CD4-positive, alpha-beta T cell (primary cell): ENCODE measurements at regions not wholly inside any gene's neighbourhood (a gene's known extent, or its start where the extent isn't known, plus 50 kb on each side); places are given as distances from the start of the nearest gene placed in this dataset.

Source experiments
- ATAC-seq: fragments of 200-7000 bp; cut with Tn5 transposase; one replicate; pipeline ENCODE4 v1.10.0; 2022; ENCODE audit warnings: mild to moderate bottlenecking; ENCODE audit not compliant: poor library complexity
- CTCF ChIA-PET: fragments of 350-600 bp; sonication (Branson Sonifier 250); formaldehyde crosslinking; loops from one replicate; lab custom pipeline; 2021; ENCODE audit warnings: antibody characterized with exemption, inconsistent platforms; lab: Charles Lee
- POLR2A ChIA-PET: fragments of 350-600 bp; sonication (Branson Sonifier 250); formaldehyde crosslinking; loops from one replicate; lab custom pipeline; 2021; ENCODE audit warnings: antibody characterized with exemption, inconsistent platforms; lab: Charles Lee
- DNase-seq, 14 experiments: peaks; one replicate each; pipeline ENCODE4 v3.0.0-alpha.2; 2013 to 2020; ENCODE audit warnings: mixed read lengths in 2 of 14
- H3K27ac ChIP-seq, 2 donors: one replicate each; pipeline versions ENCODE4 v1.5.1 to v1.7.0; 2013; ENCODE audit warnings: low read length in 2 of 2, low read depth in 1 of 2, mild to moderate bottlenecking in 1 of 2
- H3K27me3 ChIP-seq, 2 experiments: 1 replicate in 1 of 2; 2 replicates in 1 of 2; pipeline versions ENCODE4 v1.6.1 to v1.7.0; 2013; ENCODE audit warnings: low read length in 2 of 2, control low read depth in 1 of 2, mild to moderate bottlenecking in 1 of 2, moderate library complexity in 1 of 2; ENCODE audit not compliant: insufficient read depth in 2 of 2, control insufficient read depth in 1 of 2
- H3K36me3 ChIP-seq: one replicate; pipeline ENCODE4 v1.6.1; 2013; ENCODE audit warnings: low read length, control low read depth; ENCODE audit not compliant: insufficient read depth
- H3K4me1 ChIP-seq: one replicate; pipeline ENCODE4 v1.6.1; 2013; ENCODE audit warnings: low read length, control low read depth; ENCODE audit not compliant: insufficient read depth
- H3K4me3 ChIP-seq: one replicate; pipeline ENCODE4 v1.5.1; 2013; ENCODE audit warnings: mild to moderate bottlenecking, low read length, moderate library complexity
- H3K9me3 ChIP-seq, 2 experiments: 1 replicate in 1 of 2; 2 replicates in 1 of 2; pipeline versions ENCODE4 v1.6.1 to v1.7.0; 2013; ENCODE audit warnings: low read length in 2 of 2, mild to moderate bottlenecking in 2 of 2, control low read depth in 1 of 2, moderate library complexity in 1 of 2; ENCODE audit not compliant: control insufficient read depth in 1 of 2, insufficient read depth in 1 of 2
- H3K27ac Mint-ChIP-seq: one replicate; pipeline ENCODE4 v1.8.0; 2020; ENCODE audit warnings: mixed read lengths
- H3K27me3 Mint-ChIP-seq: one replicate; pipeline ENCODE4 v1.8.0; 2021; ENCODE audit warnings: mixed read lengths
- H3K36me3 Mint-ChIP-seq: one replicate; pipeline ENCODE4 v1.8.0; 2021; ENCODE audit warnings: low read depth, mixed read lengths
- H3K4me1 Mint-ChIP-seq: one replicate; pipeline ENCODE4 v1.8.0; 2021; ENCODE audit warnings: low read depth, mixed read lengths
- H3K4me3 Mint-ChIP-seq: one replicate; pipeline ENCODE4 v1.8.0; 2020; ENCODE audit warnings: mild to moderate bottlenecking, mixed read lengths
- H3K9me3 Mint-ChIP-seq: one replicate; pipeline ENCODE4 v1.8.0; 2020; ENCODE audit warnings: mixed read lengths
- intact Hi-C, 2 experiments: fragments of 100-400 bp; cut with DNase I in 1 of 2; cut with micrococcal nuclease in 1 of 2; formaldehyde crosslinking; loops; one replicate each; pipeline versions ENCODE4 v1.15.1 to v1.9.0; 2023 to 2025; cut with DNase I, micrococcal nuclease
- TF ChIP-seq, protein P1 (sequence below): fragments of 200-600 bp; IDR thresholded peaks from one replicate; pipeline ENCODE4 v1.8.0; 2022; ENCODE audit warnings: antibody characterized with exemption, mild to moderate bottlenecking

DNA sequence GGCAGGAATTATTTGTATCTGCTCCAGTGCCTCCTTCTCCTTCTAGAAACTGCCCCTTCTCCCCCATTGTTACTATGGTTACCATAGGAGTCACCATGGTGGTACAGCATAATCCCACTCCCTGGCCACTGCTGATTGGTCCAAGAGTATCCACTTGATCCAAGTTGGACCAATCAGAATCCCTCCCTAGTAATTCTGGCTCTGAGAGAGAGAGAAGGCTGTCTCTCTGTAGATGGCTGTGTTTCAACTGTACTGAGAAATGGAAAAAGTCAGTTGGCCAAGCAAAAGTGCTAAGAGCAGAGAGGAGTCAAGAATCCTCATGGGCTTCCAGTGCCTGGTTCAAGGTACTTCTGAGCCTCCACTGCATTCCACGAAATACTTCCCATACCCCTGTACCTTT lies 120.6 kb upstream of the SPATA12 start:
- ChIA-PET POLR2A (no interaction called here), CTCF (no interaction called here)
- H3K4me3 ChIP-seq: no peak overlapping the region
- TF ChIP-seq, protein P1, sequence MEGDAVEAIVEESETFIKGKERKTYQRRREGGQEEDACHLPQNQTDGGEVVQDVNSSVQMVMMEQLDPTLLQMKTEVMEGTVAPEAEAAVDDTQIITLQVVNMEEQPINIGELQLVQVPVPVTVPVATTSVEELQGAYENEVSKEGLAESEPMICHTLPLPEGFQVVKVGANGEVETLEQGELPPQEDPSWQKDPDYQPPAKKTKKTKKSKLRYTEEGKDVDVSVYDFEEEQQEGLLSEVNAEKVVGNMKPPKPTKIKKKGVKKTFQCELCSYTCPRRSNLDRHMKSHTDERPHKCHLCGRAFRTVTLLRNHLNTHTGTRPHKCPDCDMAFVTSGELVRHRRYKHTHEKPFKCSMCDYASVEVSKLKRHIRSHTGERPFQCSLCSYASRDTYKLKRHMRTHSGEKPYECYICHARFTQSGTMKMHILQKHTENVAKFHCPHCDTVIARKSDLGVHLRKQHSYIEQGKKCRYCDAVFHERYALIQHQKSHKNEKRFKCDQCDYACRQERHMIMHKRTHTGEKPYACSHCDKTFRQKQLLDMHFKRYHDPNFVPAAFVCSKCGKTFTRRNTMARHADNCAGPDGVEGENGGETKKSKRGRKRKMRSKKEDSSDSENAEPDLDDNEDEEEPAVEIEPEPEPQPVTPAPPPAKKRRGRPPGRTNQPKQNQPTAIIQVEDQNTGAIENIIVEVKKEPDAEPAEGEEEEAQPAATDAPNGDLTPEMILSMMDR: no peak
- peaks cover under 1% of the 10 kb centered on the region for H3K36me3 Mint-ChIP-seq
- H3K4me1 Mint-ChIP-seq: peaks cover 23% of the 10 kb centered on the region
- H3K4me1 ChIP-seq: peaks cover 4% of the 10 kb centered on the region
- peaks cover 3% of the 10 kb centered on the region for H3K9me3 Mint-ChIP-seq
- no peaks in the 10 kb centered on the region for H3K27me3 Mint-ChIP-seq
- ATAC-seq (no peak), DNase-seq (no peak)
- H3K27me3 ChIP-seq: no peaks in the 10 kb centered on the region
- no peaks in the 10 kb centered on the region for H3K36me3 ChIP-seq
- no peak overlapping the region for H3K27ac ChIP-seq
- intact Hi-C loops: no loop called here
- H3K27ac Mint-ChIP-seq: no peak overlapping the region
- no peaks in the 10 kb centered on the region for H3K9me3 ChIP-seq
- no peak overlapping the region for H3K4me3 Mint-ChIP-seq

DNA sequence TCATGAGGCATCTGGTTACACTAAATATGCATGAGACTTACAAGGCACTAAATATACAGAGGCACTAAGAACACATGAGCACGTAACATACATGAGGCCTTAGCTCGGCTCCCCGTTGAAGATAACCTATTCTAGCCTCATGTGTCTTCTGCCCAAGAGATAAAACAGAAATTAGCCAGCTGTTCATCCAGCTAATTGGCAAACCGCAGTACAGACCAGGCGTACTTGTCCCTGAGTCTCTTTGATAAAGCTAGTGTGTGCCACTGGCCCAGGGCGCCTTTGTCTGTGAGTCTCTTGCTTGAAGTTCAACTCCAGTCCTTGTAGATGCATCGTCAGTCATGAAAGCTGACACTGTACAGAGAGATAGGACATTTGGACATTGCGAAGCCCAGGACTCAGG lies 121.9 kb upstream of the SPATA12 start:
- DNase-seq: no peak
- intact Hi-C loops: no loop called here
- Mint-ChIP-seq H3K27me3 (no peaks in the 10 kb centered on the region), H3K36me3 (no peaks in the 10 kb centered on the region), H3K27ac (no peak overlapping the region), H3K4me1 (peaks cover 18% of the 10 kb centered on the region), H3K4me3 (no peak overlapping the region), H3K9me3 (peaks cover 3% of the 10 kb centered on the region)
- CTCF ChIA-PET: no interaction called here
- no peak overlapping the region for H3K27ac ChIP-seq
- peaks cover 4 to 7% of the 10 kb centered on the region in 2 experiments for H3K9me3 ChIP-seq
- H3K4me1 ChIP-seq: peaks cover 4% of the 10 kb centered on the region
- POLR2A ChIA-PET: interaction anchor here (1.0 kb wide), 1 partner anchor 22 kb away, joined by 4 read pairs; no protein-coding TSS in a partner anchor
- TF ChIP-seq, protein P1: no peak
- no peaks in the 10 kb centered on the region for H3K36me3 ChIP-seq
- H3K4me3 ChIP-seq: no peak overlapping the region
- ATAC-seq: no peak
- no peaks in the 10 kb centered on the region for H3K27me3 ChIP-seq

DNA sequence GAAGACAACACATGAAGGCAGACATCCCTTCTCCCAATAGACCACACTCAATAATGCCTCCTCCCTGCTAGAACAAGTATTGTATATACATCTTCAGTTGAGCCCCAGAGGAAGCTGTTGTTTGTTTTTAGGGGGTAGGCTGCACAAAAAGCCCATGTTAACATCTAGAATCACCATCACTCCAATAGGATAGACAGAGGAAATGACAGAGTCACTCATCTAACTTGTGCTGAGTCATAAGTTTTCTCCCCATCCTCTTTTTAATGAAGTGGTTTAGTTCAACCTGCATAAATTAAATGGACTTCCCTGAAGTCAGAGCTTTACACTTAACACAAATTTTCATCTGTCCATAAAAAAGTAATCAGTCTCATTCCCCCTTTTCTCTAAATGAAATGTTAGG lies 122.9 kb upstream of the SPATA12 start:
- ChIA-PET POLR2A (no interaction called here), CTCF (no interaction called here)
- Mint-ChIP-seq H3K4me3 (no peak overlapping the region), H3K27me3 (no peaks in the 10 kb centered on the region), H3K27ac (no peak overlapping the region), H3K4me1 (peaks cover 10% of the 10 kb centered on the region), H3K9me3 (peaks cover 3% of the 10 kb centered on the region), H3K36me3 (no peaks in the 10 kb centered on the region)
- H3K27ac ChIP-seq: no peak overlapping the region
- TF ChIP-seq, protein P1: no peak
- DNase-seq (no peak), ATAC-seq (no peak)
- intact Hi-C loops: no loop called here
- H3K4me3 ChIP-seq: no peak overlapping the region
- H3K9me3 ChIP-seq: peaks cover 4 to 7% of the 10 kb centered on the region in 2 experiments
- H3K4me1 ChIP-seq: peaks cover 3% of the 10 kb centered on the region
- H3K36me3 ChIP-seq: no peaks in the 10 kb centered on the region
- no peaks in the 10 kb centered on the region for H3K27me3 ChIP-seq
